HUES6 (cell line): ENCODE measurements at regions not wholly inside any gene's neighbourhood (a gene's known extent, or its start where the extent isn't known, plus 50 kb on each side); places are given as distances from the start of the nearest gene placed in this dataset.

Experiments
- H3K27ac ChIP-seq: 2 replicates; pipeline ENCODE4 v1.7.0; 2013; ENCODE audit warnings: low read depth, mild to moderate bottlenecking, low read length, inconsistent platforms
- H3K27me3 ChIP-seq: 2 replicates; pipeline ENCODE4 v1.6.1; 2013; ENCODE audit warnings: low read length; ENCODE audit not compliant: control insufficient read depth, insufficient read depth
- H3K36me3 ChIP-seq: 2 replicates; pipeline ENCODE4 v1.6.1; 2013; ENCODE audit warnings: low read length; ENCODE audit not compliant: control insufficient read depth, insufficient read depth
- H3K4me1 ChIP-seq: 2 replicates; pipeline ENCODE4 v1.6.1; 2013; ENCODE audit warnings: low read length; ENCODE audit not compliant: control insufficient read depth, insufficient read depth
- H3K4me3 ChIP-seq: 2 replicates; pipeline ENCODE4 v1.5.1; 2013; ENCODE audit warnings: low read depth, low read length
- H3K9ac ChIP-seq: one replicate; pipeline ENCODE4 v1.6.1; 2013; ENCODE audit warnings: mild to moderate bottlenecking, low read length
- H3K9me3 ChIP-seq: 2 replicates; pipeline ENCODE4 v1.6.1; 2013; ENCODE audit warnings: low read depth, low read length; ENCODE audit not compliant: control insufficient read depth, insufficient read depth

GRCh38 chr7:42858570-42858969 lies 53.3 kb downstream of the C7orf25 start:
- Histone ChIP-seq H3K4me1 (no peaks in the 10 kb centered on the region), H3K9ac (no peak overlapping the region), H3K27me3 (no peaks in the 10 kb centered on the region), H3K27ac (no peak overlapping the region), H3K4me3 (no peak overlapping the region), H3K9me3 (peaks cover 5% of the 10 kb centered on the region; the same call in 1 of the 2 replicates), H3K36me3 (no peaks in the 10 kb centered on the region)

DNA sequence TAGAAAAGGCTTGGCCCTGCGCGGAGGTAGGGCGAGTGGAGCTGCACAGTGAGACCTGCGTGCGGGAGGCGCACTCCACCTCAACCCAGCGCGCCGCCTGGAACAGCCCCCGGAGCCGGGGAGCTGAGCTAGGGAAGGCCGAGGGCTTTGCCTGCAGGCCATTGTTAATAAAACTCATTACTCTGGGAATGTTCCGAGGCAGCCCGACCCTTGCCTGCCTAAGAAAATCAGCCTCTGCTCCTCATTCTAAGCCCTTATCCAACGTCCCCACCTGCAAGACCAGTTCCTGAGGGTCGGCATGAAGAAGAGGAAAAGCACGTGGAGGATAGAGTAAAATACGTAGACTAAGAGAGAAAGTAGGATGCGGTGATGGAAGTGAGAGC lies 55.3 kb downstream of the C7orf25 start:
- Histone ChIP-seq H3K9ac (no peak overlapping the region), H3K4me3 (no peak overlapping the region), H3K4me1 (no peaks in the 10 kb centered on the region)

DNA sequence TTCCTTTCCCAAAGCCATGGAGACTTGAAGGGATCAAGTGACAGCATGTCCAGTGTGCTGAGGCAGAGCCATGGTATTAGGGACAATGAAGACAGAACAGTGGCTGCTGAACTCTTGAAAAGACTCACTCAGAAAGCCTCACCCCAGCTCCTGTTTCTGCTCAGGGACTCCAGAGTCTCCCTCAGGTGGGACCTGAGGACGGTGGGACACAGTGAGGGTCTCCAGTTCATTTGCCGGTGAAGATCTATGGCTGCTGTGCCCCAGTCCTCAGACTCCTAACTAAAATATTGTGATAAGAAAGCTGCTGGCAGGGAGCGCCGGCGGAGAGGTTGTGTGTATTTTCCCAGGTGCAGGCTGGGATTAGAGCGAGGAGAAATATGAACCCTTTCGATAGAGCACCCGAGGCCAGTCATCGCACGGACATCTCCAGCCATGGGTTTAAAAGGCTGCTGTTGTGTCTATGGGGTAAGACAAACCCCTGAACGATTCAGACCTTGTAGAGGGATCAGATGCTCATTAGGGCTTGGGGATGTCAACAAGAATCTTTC lies 57.2 kb downstream of the C7orf25 start:
- no peaks in the 10 kb centered on the region for H3K4me1 ChIP-seq
- H3K27ac ChIP-seq = no peak overlapping the region
- H3K36me3 ChIP-seq = no peaks in the 10 kb centered on the region
- no peak overlapping the region for H3K9ac ChIP-seq
- no peaks in the 10 kb centered on the region; the same call in 1 of the 2 replicates for H3K9me3 ChIP-seq
- no peak overlapping the region for H3K4me3 ChIP-seq
- no peaks in the 10 kb centered on the region for H3K27me3 ChIP-seq

More for the DNA sequence above, 55.3 kb downstream of the C7orf25 start:
- Histone ChIP-seq H3K9me3 (peaks cover 3% of the 10 kb centered on the region; the same call in 1 of the 2 replicates), H3K27ac (no peak overlapping the region), H3K27me3 (no peaks in the 10 kb centered on the region), H3K36me3 (no peaks in the 10 kb centered on the region)

GRCh38 chr7:42852531-42852930 lies 59.3 kb downstream of the C7orf25 start:
- no peaks in the 10 kb centered on the region for H3K36me3 ChIP-seq
- H3K9me3 ChIP-seq = no peaks in the 10 kb centered on the region
- no peaks in the 10 kb centered on the region for H3K27me3 ChIP-seq
- H3K27ac ChIP-seq = no peak overlapping the region
- H3K4me1 ChIP-seq = no peaks in the 10 kb centered on the region
- H3K9ac ChIP-seq = no peak overlapping the region
- no peak overlapping the region for H3K4me3 ChIP-seq

GRCh38 chr7:42843205-42843800 lies 68.6 kb downstream of the C7orf25 start:
- H3K4me1 ChIP-seq = no peaks in the 10 kb centered on the region
- no peaks in the 10 kb centered on the region for H3K27me3 ChIP-seq
- H3K27ac ChIP-seq = no peak overlapping the region
- H3K9me3 ChIP-seq = no peaks in the 10 kb centered on the region
- no peaks in the 10 kb centered on the region for H3K36me3 ChIP-seq
- H3K4me3 ChIP-seq = no peak overlapping the region
- no peak overlapping the region for H3K9ac ChIP-seq

DNA sequence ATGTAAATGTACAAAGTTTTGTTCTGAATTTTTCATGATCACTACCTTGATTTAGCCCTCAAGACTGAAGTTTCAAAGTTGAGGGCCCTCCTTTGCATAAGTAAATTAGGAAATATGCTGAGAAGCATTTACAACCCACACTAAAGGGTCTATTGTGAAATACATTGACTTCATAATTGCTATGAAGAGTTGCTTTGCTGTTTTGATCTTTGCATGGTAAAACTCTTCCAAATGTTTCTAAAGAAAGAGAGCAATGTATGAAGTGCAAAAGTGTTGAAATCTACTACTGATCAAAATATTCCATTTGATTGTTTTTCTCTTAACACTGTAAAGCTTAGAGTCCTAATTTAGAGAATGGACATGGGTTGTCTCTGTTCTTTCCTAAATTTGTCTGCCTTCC lies 77.2 kb downstream of the C7orf25 start:
- no peak overlapping the region for H3K27ac ChIP-seq
- no peaks in the 10 kb centered on the region for H3K36me3 ChIP-seq
- H3K4me3 ChIP-seq = no peak overlapping the region
- H3K9me3 ChIP-seq = no peaks in the 10 kb centered on the region
- no peaks in the 10 kb centered on the region for H3K4me1 ChIP-seq
- no peaks in the 10 kb centered on the region for H3K27me3 ChIP-seq
- H3K9ac ChIP-seq = no peak overlapping the region

DNA sequence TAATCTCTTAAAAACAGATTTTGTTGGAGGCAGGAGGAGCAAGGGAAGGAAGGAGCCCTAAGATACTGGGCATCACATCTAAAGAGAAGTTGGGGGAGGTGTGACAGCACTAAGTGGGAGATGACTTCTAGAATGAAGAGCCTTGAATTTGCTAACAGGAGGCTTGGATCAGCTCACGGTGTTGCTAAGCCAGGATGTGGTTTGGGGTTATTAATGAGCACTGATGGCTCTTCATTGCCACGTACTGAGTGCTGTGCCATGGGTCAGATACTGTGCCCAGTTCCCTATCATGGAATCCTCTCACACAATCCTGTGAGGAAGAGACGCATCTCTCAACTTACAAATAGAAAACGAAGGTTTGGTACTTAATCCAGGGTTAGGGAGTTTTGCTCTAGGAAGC lies 78.5 kb downstream of the C7orf25 start:
- Histone ChIP-seq H3K4me3 (no peak overlapping the region), H3K27me3 (no peaks in the 10 kb centered on the region), H3K36me3 (no peaks in the 10 kb centered on the region), H3K9me3 (no peaks in the 10 kb centered on the region), H3K9ac (no peak overlapping the region), H3K4me1 (no peaks in the 10 kb centered on the region), H3K27ac (no peak overlapping the region)

GRCh38 chr7:42832667-42833066 lies 79.2 kb downstream of the C7orf25 start:
- H3K9ac ChIP-seq = no peak overlapping the region
- no peak overlapping the region for H3K27ac ChIP-seq
- H3K4me3 ChIP-seq = no peak overlapping the region
- no peaks in the 10 kb centered on the region for H3K36me3 ChIP-seq
- H3K4me1 ChIP-seq = no peaks in the 10 kb centered on the region
- no peaks in the 10 kb centered on the region for H3K9me3 ChIP-seq
- no peaks in the 10 kb centered on the region for H3K27me3 ChIP-seq

- no peaks in the 10 kb centered on the region for H3K9me3 ChIP-seq
- no peak overlapping the region for H3K27ac ChIP-seq
- no peaks in the 10 kb centered on the region for H3K27me3 ChIP-seq
Observed at GRCh38 chr7:42831718-42832522, 80.0 kb downstream of the C7orf25 start.

DNA sequence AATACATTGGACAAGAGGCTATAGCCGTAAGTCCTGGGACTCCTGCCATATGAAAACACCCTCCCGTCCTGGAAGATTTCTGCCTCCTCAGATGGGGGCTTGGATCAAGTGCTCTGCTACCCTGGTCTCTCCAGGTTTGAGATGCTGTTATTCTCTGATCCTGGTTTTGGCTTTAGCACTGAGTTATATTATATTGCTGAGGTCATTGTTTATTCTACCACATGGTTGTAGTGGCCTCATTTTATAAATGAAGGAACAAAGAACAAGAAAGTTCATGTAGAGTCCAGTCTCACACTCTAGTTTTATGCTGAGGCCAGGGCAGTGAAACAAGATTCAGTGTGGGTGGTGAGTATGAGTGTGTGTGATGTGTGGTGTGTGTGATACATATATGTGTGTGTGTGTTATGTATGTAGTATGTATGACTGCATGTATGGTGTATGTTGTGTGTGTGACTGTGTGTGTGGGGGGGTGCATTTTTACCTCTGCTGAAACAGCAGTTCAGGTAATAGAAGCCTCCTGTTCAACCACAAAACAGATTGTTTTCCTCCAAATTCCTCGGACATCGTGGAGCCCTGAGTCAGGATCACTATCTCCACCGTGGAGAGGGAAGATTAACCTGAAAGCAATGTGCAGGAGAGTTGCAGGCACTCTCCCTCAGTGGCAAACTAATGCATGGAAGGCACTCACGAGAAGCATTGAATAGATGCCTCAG lies 80.7 kb downstream of the C7orf25 start:
- Histone ChIP-seq H3K9ac (no peak overlapping the region), H3K4me3 (no peak overlapping the region), H3K27me3 (no peaks in the 10 kb centered on the region), H3K27ac (no peak overlapping the region), H3K36me3 (no peaks in the 10 kb centered on the region), H3K4me1 (no peaks in the 10 kb centered on the region), H3K9me3 (no peaks in the 10 kb centered on the region)

More at GRCh38 chr7:42831718-42832522, 80.0 kb downstream of the C7orf25 start:
- H3K9ac ChIP-seq = no peak overlapping the region
- no peak overlapping the region for H3K4me3 ChIP-seq
- no peaks in the 10 kb centered on the region for H3K4me1 ChIP-seq
- no peaks in the 10 kb centered on the region for H3K36me3 ChIP-seq

- Histone ChIP-seq H3K4me3 (no peak overlapping the region), H3K4me1 (no peaks in the 10 kb centered on the region), H3K27ac (no peak overlapping the region), H3K9ac (no peak overlapping the region), H3K27me3 (no peaks in the 10 kb centered on the region), H3K36me3 (no peaks in the 10 kb centered on the region), H3K9me3 (no peaks in the 10 kb centered on the region)
Observed at GRCh38 chr7:42812779-42813178, 99.1 kb downstream of the C7orf25 start.
